GM12864 (cell line): ENCODE measurements at regions not wholly inside any gene's neighbourhood (a gene's known extent, or its start where the extent isn't known, plus 50 kb on each side); places are given as distances from the start of the nearest gene placed in this dataset.

Experiments used
- DNase-seq: peaks from one replicate; pipeline ENCODE4 v3.0.0-alpha.2; 2011; ENCODE audit warnings: low read depth
- H3K4me3 ChIP-seq: 2 replicates; pipeline ENCODE4 v1.5.1; 2011; ENCODE audit warnings: mild to moderate bottlenecking, low read depth, low read length, control low read depth
- CTCF ChIP-seq: IDR thresholded peaks from 2 replicates; pipeline ENCODE4 v1.5.1; 2011; ENCODE audit warnings: low read depth, mild to moderate bottlenecking, moderate library complexity, low read length, control low read depth, inconsistent platforms; ENCODE audit errors: missing control alignments

GRCh38 chr4:156060661-156061060, 107.0 kb upstream of the CTSO start:
- no peak overlapping the region for H3K4me3 ChIP-seq
- TF ChIP-seq CTCF: no peak
- DNase-seq: no peak

- TF ChIP-seq CTCF: no peak
- DNase-seq: no peak
- H3K4me3 ChIP-seq: no peak overlapping the region
Observed at GRCh38 chr4:156053174-156053573, 99.5 kb upstream of the CTSO start.

- DNase-seq: no peak
- TF ChIP-seq CTCF: no peak
- H3K4me3 ChIP-seq: no peak overlapping the region
Observed at GRCh38 chr4:156052116-156052515, 98.5 kb upstream of the CTSO start.

- no peak for TF ChIP-seq CTCF
- no peak overlapping the region for H3K4me3 ChIP-seq
- DNase-seq: no peak
Observed at GRCh38 chr4:156038772-156039171, 85.1 kb upstream of the CTSO start.

GRCh38 chr4:156036496-156036895, 82.8 kb upstream of the CTSO start:
- no peak overlapping the region for H3K4me3 ChIP-seq
- TF ChIP-seq CTCF: no peak
- no peak for DNase-seq

GRCh38 chr4:156029691-156030090, 76.0 kb upstream of the CTSO start:
- H3K4me3 ChIP-seq: no peak overlapping the region
- DNase-seq: no peak
- no peak for TF ChIP-seq CTCF

- H3K4me3 ChIP-seq: no peak overlapping the region
- TF ChIP-seq CTCF: no peak
- DNase-seq: no peak
Observed at GRCh38 chr4:156021298-156021697, 67.6 kb upstream of the CTSO start.
